HG02943 (cell line): ENCODE measurements at regions not wholly inside any gene's neighbourhood (a gene's known extent, or its start where the extent isn't known, plus 50 kb on each side); places are given as distances from the start of the nearest gene placed in this dataset.

ENCODE experiments used
- ATAC-seq: cut with Tn5 transposase; IDR thresholded peaks from one replicate; pipeline ENCODE4 v1.9.1; 2021; ENCODE audit warnings: mild to moderate bottlenecking, low read depth, moderate library complexity; ENCODE audit not compliant: unreplicated experiment

DNA sequence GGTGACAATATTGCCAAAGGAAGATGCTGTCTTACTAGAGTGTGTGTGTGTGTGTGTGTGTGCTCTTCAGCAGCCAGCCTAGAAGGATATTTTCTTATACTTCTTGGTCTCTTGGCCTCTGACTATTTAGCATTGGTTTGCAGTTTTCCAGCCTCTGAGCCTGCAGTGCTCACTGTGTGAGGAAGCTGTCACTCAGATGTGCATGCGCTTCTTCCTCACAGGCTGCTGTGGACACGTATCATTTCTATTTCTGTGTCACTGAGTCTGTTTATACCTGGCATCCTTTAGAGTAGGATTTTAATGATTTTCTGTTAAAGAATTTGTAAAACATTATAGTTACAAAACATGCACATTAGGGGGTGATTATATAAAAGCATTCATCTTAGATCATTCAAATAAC, 83.3 kb downstream of the ALDH8A1 start:
- no peak for ATAC-seq

DNA sequence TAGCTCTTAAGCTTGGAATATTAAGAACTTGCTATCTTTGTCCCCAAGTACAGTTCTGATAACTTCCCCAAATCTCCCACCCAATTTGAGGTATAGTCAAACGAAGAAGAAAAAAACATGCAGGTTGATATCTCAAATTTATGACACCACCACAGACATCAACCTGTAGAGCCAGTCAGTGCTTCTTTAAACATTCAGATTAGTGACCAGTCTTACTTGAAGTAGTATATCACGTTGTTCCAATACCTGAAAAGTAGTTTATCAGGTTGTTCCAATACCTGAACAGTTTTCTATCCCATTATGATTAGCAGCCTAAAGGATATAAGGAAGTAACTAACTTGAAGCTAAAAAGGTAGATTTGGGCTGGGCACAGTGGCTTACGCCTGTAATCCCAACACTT, 85.3 kb downstream of the ALDH8A1 start:
- no peak for ATAC-seq

DNA sequence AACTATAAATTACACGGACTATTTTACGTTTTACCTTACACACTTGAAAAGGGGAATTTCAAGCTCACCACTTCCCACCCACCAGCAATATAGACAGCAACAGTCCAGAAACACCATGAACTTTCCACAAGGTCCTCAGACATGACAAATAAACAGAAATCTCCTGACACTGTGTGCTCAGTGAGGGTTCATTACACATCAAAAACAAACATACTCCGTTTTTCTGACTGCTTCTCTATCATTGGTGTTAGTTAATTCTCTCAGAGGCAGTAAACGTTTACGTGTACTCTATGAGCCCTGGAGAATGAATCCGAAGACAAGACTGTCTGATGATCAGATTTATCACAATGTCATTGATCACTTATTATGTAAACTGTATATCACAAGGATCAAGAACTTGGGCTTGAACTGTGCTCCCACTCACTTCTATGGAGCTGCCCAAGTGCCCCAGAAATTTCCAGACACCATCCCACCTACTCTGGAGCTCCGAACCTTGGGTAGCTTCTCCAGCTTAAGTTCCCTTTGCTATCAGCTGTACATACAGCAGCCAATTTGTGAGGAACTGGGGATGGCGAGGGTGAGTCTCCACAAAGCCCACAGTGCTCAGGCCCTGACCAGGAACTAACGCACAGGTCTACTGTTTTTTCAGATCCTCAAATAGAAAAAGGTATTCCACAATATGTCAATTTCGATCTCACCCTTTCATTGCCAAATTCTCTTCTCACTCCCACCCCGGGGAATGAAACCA, 86.0 kb downstream of the ALDH8A1 start:
- ATAC-seq = no peak

DNA sequence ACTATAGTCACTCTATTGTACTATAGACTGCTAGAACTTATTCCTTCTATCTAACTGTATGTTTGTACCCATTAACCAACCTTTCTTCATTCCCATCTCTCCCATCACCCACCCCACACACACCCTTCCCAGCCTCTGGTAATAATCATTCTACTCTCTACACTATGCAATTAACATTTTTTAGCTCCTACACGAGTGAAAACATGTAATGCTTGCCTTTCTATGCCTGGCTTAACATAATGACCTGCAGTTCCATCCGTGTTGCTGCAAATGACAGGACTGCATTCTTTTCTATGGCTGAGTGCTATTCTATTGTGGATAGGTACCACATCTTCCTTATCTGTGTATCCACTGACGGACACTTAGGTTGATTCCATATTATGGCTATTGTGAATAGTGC, 95.5 kb downstream of the ALDH8A1 start:
- no peak for ATAC-seq

DNA sequence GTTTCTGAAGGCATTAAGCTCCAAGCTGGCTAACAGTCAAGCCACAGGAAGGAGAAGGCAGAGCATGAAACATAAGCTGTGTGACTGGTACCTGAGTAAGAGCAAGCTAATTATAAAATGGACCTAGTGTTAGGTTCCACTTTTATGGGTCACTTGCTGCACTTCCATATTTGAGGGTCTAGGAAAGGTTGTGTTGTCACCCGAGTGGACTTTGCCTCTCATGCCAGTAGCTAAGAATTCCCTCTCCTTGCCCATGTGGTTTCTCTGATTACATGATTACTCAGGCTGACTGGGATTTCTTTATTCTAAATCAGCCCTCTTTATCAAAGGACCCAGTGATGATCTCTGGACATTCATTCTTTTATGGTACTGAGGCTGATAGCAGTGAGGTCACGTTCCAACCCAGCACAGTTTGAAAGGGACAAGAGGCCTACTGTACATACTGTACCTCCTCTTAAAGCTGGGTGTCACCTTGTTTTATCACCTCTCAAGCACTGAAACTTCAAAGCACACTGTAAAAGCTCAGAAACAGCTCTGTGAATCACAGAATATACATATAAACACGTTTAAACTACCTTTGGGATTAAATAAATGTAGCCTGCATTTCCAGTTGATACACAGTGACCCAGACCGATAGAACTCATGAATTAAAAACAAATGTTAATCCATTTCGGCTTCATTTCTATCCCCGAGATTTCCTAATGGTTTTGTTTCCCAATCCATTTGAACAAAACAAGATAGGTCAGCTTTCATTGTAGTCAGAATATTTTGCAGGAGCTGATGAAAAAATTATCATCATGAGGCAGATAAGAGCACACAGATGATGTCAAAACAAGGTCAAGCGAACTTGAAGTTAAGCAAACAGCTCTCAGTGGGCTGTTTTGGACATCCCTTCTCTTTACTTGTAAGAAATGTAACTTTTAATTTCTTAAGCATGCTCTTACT, 96.5 kb downstream of the ALDH8A1 start:
- ATAC-seq = no peak

DNA sequence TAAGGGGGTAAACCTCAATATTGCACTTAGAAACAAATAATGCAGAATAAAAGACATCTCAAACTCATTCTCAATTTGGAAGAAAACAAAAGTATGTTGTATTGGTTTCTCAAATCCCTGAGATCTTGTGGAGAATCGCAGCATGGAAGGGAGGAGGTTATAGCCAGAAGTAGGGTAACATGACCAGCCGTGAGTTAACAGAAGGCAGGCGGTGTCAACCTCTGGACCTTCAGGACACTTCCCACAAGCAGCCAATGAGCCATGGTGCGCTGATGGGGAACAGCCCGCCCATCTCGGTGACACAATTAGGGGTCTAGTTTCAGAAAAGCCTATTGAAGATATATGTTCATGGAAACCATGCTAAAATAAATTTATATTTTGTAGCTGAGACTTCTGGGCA, 98.4 kb downstream of the ALDH8A1 start:
- ATAC-seq = no peak

DNA sequence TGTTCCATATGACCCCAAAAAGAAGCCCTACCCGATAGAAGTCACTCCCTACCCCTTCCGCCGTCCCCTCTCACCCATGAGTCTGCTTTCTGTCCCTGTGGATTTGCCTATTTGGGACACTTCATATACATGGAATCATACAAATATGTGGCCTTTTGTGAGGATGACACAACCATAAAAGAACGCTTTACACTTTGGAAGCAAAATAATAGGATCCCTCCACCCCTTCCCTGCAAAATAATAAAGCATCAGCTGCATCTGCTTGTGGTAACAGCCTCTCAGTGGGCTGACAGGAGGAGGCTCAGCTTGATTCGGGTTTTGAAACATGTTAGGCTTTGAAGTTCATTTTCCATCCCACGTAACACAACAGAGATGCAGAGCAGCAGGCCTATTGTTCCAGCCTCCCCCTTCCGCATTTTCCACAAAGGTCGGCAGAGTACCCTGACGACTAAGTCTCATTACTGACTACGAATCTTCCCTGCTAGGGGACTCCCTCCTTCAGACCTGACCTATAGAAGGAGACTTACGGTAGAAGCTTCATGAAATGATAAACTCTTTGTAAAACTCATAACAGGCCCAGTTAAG, 99.1 kb downstream of the ALDH8A1 start:
- ATAC-seq = no peak

DNA sequence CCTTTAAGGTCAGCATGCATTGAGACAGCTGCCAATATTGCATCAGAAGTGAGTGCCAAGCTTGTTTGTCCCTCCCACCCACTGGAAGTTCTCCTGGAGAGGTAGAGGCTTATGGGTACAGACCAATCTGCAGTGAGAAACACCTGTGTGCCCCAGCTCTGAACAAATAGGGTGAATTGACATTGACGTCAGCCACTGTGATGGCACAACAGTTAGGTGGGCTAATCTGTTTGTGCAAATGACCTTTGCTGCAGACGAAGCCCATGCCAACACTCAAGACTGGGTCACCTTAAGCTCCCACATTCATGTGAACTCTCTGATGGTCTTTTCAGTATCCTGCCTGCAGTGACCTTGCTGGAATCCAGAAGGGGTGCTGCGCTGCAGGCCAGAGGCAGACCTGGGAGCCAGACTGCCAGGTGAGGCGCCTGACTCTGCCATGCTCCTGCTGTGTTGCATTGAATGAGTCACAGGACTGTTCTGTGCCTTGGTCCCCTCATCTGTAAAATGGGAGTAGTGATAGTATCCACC, 99.9 kb downstream of the ALDH8A1 start:
- ATAC-seq = no peak

DNA sequence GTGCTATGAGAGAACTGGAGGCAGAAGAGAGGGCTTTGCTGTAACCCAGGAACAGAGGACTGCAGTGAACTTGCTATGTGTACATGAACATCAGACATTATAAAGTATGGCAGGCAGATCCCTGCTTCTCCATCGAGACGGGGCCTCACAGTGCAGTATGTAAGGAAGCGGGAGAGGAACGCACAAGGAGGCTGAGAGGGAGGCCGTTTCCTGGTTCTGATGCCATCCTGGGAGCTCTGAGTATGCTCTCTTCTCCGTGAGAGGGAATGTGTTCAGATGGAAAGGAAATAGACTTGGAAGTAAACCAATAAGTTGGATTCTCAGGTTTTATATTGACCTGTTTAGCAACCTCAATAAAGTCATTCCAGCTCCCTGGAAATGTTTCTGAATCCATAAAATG, 101.8 kb downstream of the ALDH8A1 start:
- ATAC-seq = no peak

DNA sequence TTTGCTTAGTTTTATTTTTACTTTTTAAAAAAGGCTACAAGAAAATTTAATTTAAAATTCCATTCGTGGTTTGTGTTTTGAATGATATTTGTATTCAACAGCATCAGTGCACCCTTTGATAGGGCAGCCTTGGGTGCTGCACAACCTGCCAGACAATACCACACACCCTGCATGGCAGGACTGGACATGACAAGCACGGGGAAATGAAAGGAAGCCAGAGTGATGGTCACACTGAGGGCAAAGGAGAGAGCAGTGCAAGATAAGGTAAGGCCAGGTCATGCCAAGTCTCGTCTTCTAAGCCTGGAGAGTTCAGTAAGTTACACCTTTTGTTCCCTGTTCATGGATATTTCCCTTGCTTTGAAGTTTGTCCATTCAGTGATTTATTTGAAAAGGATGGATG, 103.0 kb downstream of the ALDH8A1 start:
- no peak for ATAC-seq

DNA sequence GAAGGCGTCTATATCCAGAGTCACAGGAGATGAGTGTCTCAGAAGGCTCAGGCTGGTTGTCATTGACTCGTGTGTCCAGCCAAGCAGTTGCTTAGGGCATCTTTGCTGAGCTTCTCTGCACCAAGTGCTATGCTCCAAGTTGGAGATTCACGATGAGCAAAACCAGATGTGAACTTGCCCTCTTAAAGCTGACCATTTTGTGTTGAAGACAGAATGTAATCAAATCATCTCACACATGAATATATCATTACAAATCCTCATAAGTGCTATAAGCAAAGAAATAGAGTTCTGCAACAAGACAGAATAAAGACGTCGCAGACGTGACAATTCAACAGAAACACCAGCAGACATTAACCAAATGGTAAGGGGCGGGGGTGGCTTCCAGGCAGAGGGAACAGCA, 103.9 kb downstream of the ALDH8A1 start:
- ATAC-seq = no peak

DNA sequence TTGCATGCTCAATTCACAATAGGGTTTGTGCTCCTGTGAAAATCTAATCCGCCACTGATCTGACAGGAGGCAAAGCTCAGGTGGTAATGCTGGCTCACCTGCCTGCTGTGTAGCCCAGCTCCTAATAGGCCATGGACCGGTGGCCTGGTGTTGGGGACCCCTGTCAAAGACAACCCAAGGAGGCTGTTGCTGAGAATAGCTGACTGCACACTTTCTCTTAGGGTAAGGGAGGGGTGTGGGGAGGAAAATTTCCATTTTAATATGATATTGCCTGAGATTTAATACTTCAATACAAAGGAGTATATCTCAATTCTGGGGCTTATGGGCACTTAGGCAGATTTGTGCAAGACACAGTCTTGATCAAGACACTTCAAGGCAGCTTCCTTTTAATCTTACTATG, 105.8 kb downstream of the ALDH8A1 start:
- no peak for ATAC-seq

DNA sequence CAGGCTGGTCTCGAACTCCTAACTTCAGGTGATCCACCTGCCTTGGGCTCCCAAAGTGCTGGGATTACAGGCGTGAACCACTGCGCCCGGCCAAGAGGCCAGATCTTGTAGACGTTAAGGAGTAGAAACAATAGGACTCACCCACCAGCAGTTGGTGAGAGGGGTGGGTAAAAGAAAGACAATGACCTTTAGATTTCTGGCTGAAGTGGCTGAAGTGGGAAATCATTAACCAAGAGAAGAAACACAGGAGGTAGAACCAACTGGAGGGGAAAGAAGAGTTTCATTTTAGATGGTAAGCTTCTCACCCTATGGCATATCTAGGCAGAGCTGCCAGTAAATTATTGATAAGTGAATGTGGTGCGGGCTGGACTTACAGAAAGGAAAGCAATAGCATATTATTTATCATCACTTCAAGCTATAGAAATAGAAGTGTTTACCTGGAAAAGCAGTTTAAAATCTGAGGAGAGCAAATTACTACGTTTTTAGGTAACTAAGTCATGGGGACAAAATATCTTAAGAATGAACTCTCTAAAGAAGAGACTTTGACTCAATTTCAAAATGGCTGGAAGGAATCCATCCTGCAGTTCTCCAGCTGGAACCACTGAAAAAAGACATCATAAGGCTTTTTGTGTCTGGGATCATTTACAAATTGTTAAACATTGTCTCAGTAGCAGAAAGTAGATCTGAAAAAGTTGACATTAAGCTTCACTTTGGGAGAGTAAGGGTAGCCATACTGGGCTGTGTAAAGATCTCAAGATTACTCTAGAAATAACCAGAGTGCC, 109.6 kb downstream of the ALDH8A1 start:
- ATAC-seq = peak; percentile 95

DNA sequence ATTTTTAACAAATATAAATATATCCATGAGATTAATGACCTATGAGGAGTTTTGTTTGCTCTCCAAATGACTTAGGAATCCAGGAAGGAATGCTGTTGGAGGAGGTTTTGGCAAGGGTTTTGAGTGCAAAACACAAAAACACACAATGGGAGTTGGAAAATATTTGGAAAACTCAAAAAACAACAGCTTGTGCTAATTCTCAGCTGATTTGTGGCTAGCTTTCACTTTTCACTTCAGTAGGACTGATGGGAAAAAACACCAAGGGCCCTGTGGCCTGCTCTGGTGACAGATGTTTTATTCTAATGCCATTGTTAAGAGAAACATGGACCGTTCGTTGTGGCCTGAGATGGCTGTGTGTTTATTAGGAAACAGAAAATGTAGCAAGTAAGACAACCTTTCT, 113.9 kb downstream of the ALDH8A1 start:
- ATAC-seq = no peak

DNA sequence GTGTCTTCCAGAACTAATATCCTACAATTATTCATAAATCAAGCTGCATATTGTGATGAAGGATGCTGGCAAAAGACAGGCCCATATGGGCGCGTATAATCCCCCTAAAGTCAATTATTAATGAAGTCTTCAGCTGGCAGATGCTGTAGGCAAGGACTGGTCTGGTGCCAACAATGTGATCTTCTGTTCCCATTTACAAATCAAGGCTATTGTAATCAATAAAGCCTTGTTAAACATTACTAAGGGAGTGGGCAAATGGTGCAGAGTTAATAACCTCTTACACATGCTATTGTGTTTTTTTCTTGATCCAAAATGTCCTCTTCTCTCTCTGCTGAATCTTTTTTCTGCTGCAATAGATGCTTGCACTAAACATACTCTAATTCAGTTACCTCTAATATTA, 119.0 kb downstream of the ALDH8A1 start:
- no peak for ATAC-seq

DNA sequence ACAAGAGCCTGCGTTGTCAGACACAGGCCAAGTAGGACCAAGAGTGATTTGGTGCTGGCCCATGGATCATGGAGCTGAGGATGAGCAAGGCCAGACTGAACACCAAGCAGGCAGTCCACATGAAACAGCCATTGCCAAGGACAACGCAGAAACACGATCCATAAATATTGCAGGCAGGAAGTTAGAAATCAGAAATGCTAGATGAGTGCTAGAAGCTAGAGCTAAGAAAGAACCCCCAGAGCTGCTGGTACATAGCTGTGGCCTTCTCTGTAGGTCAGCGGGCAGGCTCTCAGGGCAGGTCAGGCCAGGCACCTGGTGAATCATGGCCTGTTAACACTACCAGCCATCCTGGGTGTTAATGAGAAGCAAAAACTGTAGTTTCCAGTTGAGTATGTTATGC, 119.7 kb downstream of the ALDH8A1 start:
- ATAC-seq = no peak

DNA sequence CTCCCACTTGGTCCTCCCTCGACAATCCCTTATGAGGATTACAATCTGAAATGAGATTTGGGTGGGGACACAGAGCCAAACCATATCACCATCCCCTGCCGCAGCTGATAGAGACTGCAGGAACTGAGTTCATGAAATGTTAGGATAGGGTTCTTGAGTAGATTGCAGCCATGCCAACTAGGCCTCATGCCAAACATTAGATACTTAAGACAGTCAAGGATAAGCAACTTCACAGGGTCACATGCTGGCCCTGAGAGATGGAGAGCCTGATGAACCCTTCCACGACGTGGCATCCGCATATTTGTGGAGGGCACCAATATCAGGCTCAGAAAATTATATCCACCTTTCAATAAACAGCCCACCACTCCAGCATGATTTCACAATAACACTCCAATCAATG, 121.3 kb downstream of the ALDH8A1 start:
- no peak for ATAC-seq

DNA sequence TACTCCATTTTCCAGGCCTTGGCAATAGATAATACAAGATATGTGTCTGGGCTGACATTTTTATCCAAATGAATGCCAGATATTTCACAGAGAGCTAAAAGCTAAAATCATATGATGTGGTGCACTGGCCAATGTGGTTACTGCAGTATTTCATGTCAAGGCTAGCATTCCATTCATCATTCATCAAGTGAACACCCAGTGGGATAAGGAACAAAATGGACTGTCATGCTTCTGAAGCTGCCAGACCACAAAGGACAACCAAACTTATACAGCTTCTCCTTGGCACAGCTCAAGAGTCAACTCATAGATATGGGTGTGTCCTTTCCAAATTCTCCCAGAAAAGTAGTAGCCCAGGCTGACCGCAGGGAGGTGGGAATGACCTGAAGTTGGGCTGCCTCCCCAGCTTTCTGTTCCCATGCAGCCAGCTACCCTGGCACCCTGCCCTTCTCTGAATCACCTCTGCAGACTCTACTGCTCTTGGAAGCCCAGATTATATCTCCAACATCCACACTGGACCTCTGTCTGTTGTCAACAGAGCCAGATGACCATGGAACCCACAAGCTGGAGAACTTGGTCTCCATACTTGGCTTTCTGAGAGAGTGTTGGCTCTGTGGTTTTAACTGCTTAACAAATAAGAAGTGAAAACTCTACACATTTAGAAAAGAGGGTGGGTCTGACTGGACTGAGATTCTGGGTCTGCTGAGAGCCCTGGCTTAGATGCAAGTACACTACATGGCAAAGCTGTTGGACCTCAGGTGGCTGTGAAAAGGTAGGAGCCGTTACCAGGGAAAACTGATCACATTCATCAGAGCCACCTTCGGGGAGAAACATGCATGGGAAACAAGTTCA, 122.8 kb downstream of the ALDH8A1 start:
- ATAC-seq = no peak

DNA sequence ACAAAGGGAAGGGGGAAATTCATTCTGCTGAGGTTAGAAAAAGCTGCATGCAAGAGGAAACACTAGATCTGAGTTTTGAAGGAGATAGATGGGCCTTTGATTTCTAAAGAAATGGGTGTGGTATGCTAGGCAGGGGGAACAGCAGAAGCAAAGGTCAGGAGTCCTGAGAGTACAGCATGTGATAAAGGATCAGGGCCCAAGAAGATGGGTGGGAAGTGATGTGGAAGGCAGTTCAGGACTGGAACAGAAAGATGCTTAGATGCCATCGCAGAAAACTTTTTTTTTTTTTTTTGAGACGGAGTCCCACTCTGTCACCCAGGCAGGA, 126.2 kb downstream of the ALDH8A1 start:
- no peak for ATAC-seq
